IPS-NIHi7 (cell line): ENCODE measurements at regions not wholly inside any gene's neighbourhood (a gene's known extent, or its start where the extent isn't known, plus 50 kb on each side); places are given as distances from the start of the nearest gene placed in this dataset.

Experiments used
- DNase-seq: peaks from one replicate; pipeline ENCODE4 v3.0.0; 2012; ENCODE audit warnings: mixed read lengths; ENCODE audit errors: extremely low spot score

GRCh38 chr20:39913274-39913673, 775.8 kb downstream of the MAFB start:
- DNase-seq: no peak

DNA sequence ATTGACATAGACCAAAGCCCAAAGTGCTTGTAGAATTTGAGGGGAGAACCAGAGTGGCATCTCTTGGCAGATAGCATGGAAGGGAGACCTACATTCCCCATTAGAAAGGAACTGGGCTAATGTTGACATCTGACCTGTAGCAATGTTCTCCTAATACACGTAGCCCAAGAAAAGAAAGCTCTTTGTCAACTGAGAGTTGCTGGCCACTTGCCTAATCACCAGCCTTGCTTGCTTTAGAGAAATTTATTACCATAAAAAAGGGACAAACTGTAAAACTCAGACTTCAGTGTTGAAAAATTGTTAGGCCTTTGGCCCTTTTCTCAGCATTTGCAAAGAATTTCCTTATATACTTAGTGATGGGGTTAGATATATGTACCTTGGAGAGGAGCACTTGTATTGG, 777.5 kb downstream of the MAFB start:
- no peak for DNase-seq

DNA sequence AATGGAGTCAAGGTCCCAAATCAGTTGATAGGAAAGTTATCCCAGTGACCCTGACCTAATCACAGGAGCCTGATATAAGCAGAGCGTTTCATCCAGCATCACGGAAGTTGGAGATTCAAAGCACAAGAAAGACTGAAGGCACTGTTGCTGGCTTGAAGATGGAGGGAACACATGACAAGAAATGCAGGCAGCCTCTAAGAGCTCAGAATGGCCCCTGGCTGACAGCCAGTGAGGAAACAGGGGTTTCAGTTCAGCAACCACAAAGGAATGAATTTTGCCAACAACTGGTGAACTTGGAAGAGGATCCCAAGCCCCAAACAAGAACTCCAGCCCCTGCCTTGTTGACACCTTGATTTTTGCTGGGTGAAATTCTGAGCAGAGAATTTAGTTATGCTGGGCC, 778.5 kb downstream of the MAFB start:
- DNase-seq: no peak

DNA sequence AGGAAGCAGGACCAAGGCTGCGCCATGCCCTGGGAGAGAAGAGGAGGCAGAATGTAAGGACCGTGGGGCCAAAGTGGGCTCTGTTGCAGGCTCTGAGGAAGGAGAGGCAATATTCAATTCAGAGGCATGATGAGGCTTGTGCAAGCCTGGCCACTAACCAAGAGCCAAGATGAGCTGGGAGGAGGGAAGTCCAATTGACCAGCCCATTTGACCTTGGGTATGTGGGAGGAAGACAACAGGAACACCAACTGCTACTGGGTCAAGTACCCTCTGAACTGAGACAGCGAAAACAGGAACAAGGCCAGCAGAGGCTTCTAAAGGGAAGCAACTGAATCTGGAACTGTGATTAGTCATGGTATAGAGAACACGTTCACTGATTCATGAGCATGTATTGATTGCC, 779.6 kb downstream of the MAFB start:
- DNase-seq: no peak

- no peak for DNase-seq
These were observed 784.4 kb downstream of the MAFB start for GRCh38 chr20:39904476-39905112.

DNA sequence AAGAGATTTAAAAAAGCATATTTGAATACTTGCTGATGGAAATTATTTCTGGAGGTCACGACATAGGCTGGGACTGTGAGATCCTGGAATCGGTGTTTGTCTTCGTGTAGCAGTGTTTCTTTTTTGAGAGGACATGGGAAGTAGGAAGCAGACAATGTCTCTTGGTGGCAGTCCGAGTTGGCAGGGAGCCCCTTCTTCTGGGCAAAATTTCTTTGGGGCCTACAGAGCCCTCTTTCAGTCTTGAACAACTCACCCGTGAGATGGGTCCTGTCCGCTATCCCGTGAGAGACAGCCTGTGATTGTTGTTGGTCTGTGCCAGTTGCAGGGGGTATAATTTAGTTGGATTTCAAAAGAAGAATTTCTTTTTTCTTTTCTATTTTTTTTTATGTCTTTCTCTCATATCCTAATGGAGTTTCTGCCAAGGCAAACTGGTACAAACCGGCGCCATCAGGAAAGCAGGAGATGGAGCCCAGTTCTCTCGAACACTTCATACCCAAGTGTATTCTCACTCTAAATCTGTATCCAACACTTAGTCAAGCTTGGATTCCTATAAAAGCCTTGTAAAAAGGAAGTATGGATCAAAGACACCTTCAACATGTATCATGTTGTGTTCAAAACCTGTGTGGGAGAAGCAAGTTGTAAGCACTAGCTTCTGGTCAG, 785.1 kb downstream of the MAFB start:
- no peak for DNase-seq

- DNase-seq: peak; percentile 35
These were observed 789.2 kb downstream of the MAFB start for GRCh38 chr20:39899881-39900280.

DNA sequence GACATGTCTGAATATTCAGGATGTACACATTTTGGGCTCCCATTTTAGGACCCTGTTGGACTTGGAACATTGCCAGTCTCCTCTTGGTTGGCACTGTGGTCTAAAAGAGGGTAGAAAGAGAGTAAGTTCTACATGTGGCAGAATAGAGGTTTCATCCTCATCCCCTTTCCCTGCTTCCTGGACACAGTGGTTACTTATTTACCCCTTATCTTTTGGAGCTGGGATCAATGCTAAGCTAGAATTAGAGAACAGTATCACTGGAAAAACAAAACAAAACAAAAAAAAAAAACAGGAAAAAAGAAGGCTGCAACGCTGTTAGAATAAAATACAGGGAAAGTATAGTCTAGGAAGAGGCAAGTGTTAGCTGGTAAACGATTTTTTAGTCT, 790.6 kb downstream of the MAFB start:
- no peak for DNase-seq

- no peak for DNase-seq
These were observed 791.1 kb downstream of the MAFB start for GRCh38 chr20:39897781-39898466.

DNA sequence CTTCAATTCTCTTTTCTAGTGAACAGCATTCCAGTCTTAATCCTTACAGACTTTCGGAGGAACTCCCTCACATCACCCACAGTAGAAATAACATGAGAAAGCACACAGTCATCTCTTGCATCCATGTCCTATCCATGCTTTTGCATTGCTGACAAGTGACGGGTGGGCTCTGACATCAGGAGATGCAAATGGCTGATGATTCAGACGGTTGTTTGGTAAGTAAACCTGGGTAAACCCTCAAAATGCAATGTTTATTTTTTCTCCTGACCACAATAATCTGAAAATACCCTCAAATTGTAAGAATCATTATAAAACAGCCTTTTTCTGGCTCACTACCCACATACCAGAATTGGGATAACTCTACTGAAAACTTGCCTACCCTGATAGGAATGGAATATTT, 792.0 kb downstream of the MAFB start:
- no peak for DNase-seq

GRCh38 chr20:39894067-39894466, 795.0 kb downstream of the MAFB start:
- DNase-seq: no peak

DNA sequence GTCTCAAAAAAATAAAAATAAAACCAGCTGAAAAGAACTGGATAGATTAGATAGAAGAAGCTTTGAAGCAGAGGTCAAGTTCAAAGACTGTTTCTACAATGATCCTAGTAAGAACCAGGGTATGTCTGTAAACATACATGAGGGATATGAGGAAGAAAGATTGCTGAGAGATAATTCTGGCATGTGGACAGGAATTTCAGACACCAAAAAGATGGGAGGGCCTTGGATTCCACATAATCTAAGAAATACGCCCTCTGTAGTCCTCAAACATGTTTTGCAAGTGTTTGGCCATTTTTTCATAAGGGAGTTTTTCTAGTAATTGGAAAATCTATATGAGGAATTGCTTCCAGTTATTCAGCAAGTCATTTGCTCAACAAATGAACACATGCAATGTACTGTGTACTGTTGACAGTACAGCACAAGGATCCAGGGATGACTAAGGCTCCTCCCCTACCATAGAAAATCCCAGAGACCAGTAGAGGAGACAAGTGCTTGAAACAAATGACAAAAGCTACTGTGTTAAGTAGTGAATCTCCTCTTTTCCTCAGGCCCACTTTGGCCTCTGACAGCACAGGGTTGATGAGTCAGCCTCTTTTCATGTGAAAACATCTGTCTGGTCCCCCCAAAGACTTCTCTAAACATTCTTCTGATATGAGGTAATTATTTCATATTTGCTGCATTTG, 795.9 kb downstream of the MAFB start:
- DNase-seq: no peak

DNA sequence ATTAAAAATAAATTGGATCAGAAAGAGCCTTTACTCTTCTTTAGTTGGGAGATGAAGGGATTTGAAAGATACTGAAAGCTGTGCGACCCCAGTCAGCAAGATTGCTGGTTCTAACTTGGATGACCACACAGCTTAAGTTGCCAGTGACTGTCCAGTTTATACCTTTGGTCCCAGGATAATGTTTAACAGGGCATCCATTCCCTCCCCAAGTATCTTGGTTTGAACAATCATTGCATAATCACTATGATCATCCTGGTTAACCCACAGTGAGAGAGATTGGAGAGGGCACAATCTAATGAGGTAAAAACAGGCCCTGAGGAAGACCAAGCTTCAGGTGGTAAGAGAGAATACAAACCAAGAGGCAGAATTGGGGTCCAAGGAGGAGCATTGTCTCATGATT, 798.3 kb downstream of the MAFB start:
- no peak for DNase-seq

DNA sequence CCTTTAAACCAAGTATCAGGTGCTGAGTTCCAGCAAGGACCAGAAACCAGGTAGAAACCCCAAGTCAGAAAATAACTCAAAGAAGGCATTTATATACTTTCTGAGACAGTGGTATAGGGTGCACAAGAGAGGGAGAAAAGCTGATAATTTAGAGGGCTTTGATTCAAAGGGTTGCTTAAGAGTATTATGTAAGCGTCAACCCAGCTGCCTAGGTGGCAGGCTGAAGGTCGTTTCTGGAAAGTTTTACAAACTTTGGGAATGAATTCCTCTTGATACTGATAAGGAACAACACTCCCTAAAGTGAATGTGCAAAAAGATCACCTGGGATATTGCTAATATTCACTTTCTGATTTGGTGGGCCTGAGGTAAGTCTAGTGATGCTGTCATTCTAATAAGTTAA, 800.7 kb downstream of the MAFB start:
- DNase-seq: no peak

DNA sequence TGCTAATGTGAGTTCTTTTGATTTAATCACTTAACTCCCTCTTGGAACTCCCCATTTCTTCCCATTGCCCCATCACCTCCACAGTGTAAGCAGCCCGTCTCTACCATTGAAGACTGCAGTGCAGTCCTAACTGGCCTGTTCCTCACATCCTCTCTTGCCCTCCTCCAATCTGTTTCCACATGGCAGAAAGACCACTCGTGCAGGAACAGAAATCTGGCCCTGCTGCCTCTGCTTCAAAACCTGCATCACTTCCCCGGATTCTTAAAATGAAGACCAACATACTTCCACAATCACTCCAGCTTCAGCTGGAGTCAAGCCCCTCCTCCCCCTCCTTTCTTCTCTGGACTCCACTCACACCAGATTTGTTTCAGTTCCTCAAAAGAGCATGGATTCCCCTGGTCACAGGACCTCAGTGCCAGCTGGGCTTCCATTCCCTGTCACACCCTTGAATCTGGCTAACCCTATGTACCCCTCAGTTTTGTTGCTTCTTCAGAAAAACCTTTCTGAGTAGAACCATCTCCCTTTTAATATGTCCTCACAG, 802.3 kb downstream of the MAFB start:
- no peak for DNase-seq

DNA sequence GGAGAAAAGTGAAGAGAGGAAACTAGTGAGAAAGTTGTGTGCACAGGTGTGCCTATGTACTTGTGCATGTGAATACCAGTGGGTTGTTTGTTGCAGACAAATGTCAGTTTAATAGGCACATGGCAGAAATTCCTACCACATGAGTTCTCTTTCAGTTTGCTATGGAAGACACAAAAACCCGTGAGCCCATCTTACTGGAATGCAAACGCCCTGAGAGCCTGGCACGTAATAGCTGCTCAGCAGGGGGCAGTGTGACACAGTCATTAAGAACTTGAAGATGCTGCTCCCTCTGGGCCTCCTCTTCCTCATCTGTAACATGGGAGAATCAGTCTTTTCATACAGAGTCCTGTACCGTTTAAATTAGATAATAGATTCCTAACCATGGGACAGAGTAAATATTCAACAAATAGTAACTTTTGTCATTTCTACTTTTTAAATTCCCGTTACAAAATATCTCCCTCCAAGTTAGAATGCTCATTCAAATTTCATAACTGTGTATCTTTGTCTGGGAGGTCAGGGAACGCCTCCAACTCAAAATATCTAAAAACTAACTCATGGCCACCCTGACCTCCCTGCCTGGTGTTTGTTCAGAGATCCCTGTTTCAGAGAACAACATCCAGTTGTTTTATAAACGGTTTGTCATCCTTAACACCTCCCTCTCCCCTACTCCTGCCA, 802.9 kb downstream of the MAFB start:
- DNase-seq: peak; percentile 77

GRCh38 chr20:39882806-39883205, 806.2 kb downstream of the MAFB start:
- DNase-seq: no peak

- DNase-seq: no peak
These were observed 808.1 kb downstream of the MAFB start for GRCh38 chr20:39880890-39881289.

- DNase-seq: no peak
These were observed 809.7 kb downstream of the MAFB start for GRCh38 chr20:39879296-39879695.

- no peak for DNase-seq
These were observed 810.2 kb downstream of the MAFB start for GRCh38 chr20:39878809-39879208.

- no peak for DNase-seq
These were observed 810.7 kb downstream of the MAFB start for GRCh38 chr20:39878320-39878719.

GRCh38 chr20:39877788-39878187, 811.2 kb downstream of the MAFB start:
- DNase-seq: no peak
